Panc1 (cell line): ENCODE measurements at regions not wholly inside any gene's neighbourhood (a gene's known extent, or its start where the extent isn't known, plus 50 kb on each side); places are given as distances from the start of the nearest gene placed in this dataset.
A peak's percentile ranks its signal among the peaks of the same experiment; 100 is the strongest.

Source experiments
- ATAC-seq: fragments of 200-7000 bp; cut with Tn5 transposase; 2 replicates; pipeline ENCODE4 v1.9.1; 2020; ENCODE audit warnings: mild to moderate bottlenecking, moderate library complexity
- BruUV-seq: library from RNA; stranded (reverse); fragments of 400-500 nt; replicated peaks from 2 replicates; lab custom pipeline; 2021; lab: Mats Ljungman, UMichigan
- CTCF ChIA-PET: fragments of 300-600 bp; sonication (Branson Sonifier 250); formaldehyde crosslinking; loops from one replicate; lab custom pipeline; 2022; ENCODE audit warnings: antibody characterized with exemption; lab: Charles Lee
- POLR2A ChIA-PET: fragments of 300-600 bp; sonication (Branson Sonifier 250); formaldehyde crosslinking; loops from one replicate; lab custom pipeline; 2022; ENCODE audit warnings: antibody characterized with exemption; lab: Charles Lee
- DNase-seq: peaks from one replicate; pipeline ENCODE4 v3.0.0-alpha.2; 2010; ENCODE audit warnings: low read depth, low spot score
- H3K27ac ChIP-seq: 2 replicates; pipeline ENCODE4 v1.5.1; 2011; ENCODE audit warnings: mild to moderate bottlenecking, low read length, inconsistent platforms
- H3K27me3 ChIP-seq: fragments of 200-500 bp; sonication (Bioruptor generic); 2 replicates; pipeline ENCODE4 v1.6.0; 2014; ENCODE audit warnings: low read length, inconsistent platforms; ENCODE audit not compliant: control insufficient read depth, insufficient read depth
- H3K36me3 ChIP-seq: fragments of 200-500 bp; sonication (Bioruptor generic); 2 replicates; pipeline ENCODE4 v1.5.1; 2014; ENCODE audit warnings: inconsistent platforms, mild to moderate bottlenecking, low read length, moderate library complexity; ENCODE audit not compliant: control insufficient read depth, insufficient read depth
- H3K4me1 ChIP-seq: 2 replicates; pipeline ENCODE4 v1.5.1; 2011; ENCODE audit warnings: inconsistent platforms, mild to moderate bottlenecking, low read length, moderate library complexity; ENCODE audit not compliant: control insufficient read depth, insufficient read depth
- H3K4me3 ChIP-seq, 2 experiments: 2 replicates each; pipeline ENCODE4 v1.5.1; 2011 to 2012; ENCODE audit warnings: low read depth in 2 of 2, low read length in 2 of 2, mild to moderate bottlenecking in 2 of 2, inconsistent platforms in 1 of 2, moderate library complexity in 1 of 2
- H3K9me3 ChIP-seq: fragments of 200-500 bp; sonication (Bioruptor generic); 2 replicates; pipeline ENCODE4 v1.5.1; 2014; ENCODE audit warnings: low read depth, mild to moderate bottlenecking, inconsistent platforms, low read length, moderate library complexity; ENCODE audit not compliant: control insufficient read depth, insufficient read depth
- CTCF ChIP-seq: fragments of 450-650 bp; IDR thresholded peaks from 2 replicates; pipeline ENCODE4 v1.5.1; 2017; ENCODE audit warnings: mild to moderate bottlenecking
- POLR2AphosphoS5 ChIP-seq: IDR thresholded peaks from 2 replicates; pipeline ENCODE4 v1.6.1; 2012; ENCODE audit warnings: mild to moderate bottlenecking, low read depth, low read length, moderate library complexity
- REST ChIP-seq, 2 experiments: IDR thresholded peaks; 2 replicates each; pipeline ENCODE4 v1.6.1; 2011 to 2012; ENCODE audit warnings: low read depth in 2 of 2, control low read depth in 1 of 2, low read length in 1 of 2, mild to moderate bottlenecking in 1 of 2, moderate library complexity in 1 of 2; ENCODE audit not compliant: insufficient read depth in 1 of 2
- SIN3A ChIP-seq: IDR thresholded peaks from 2 replicates; pipeline ENCODE4 v1.6.1; 2012; ENCODE audit warnings: low read depth, mild to moderate bottlenecking, low read length, moderate library complexity, borderline replicate concordance; ENCODE audit not compliant: insufficient read depth
- TCF7L2 ChIP-seq: IDR thresholded peaks from 2 replicates; pipeline ENCODE4 v1.6.1; 2011; ENCODE audit warnings: mild to moderate bottlenecking, low read depth, low read length, inconsistent platforms
- in situ Hi-C: cut with HindIII; loops from 2 replicates; pipeline ENCODE4 v1.10.0; 2016; ENCODE audit warnings: low sequenced_read_pairs, low pct_unique_long_range_greater_than_20kb
- intact Hi-C: fragments of 100-400 bp; cut with micrococcal nuclease; formaldehyde crosslinking; loops from one replicate; pipeline ENCODE4 v1.10.0; 2022; ENCODE audit not compliant: unreplicated experiment

GRCh38 chr18:75895135-75895534, 467.6 kb upstream of the SMIM21 start:
- CTCF ChIA-PET: no interaction called here
- Histone ChIP-seq H3K36me3 (no peaks in the 10 kb centered on the region), H3K4me3 (no peak overlapping the region), H3K9me3 (no peaks in the 10 kb centered on the region), H3K27ac (no peak overlapping the region), H3K4me1 (no peaks in the 10 kb centered on the region), H3K27me3 (0 out of 2 replicates have a peak, but pooled peaks cover 2% of the 10 kb centered on the region)
- POLR2A ChIA-PET: no interaction called here
- no peak for ATAC-seq
- in situ Hi-C loops (no loop called here), intact Hi-C loops (no loop called here)
- BruUV-seq: no TSS peak
- DNase-seq: no peak
- TF ChIP-seq CTCF (no peak), POLR2AphosphoS5 (no peak), SIN3A (no peak), REST (IDR thresholded peaks at IDR 0.05; ENCODE audit: insufficient read depth in 1 of 2, low read depth in 2 of 2, low read length in 1 of 2) (no peak), TCF7L2 (no peak)

- ChIA-PET POLR2A (no interaction called here), CTCF (no interaction called here)
- H3K27ac ChIP-seq: no peak overlapping the region
- no peaks in the 10 kb centered on the region for H3K4me1 ChIP-seq
- in situ Hi-C loops (no loop called here), intact Hi-C loops (no loop called here)
- DNase-seq: no peak
- TF ChIP-seq REST (IDR thresholded peaks at IDR 0.05; ENCODE audit: insufficient read depth in 1 of 2, low read depth in 2 of 2, low read length in 1 of 2): no peak
- no peak for TF ChIP-seq TCF7L2
- no peak for TF ChIP-seq POLR2AphosphoS5
- peak; percentile 43 for TF ChIP-seq CTCF
- TF ChIP-seq SIN3A: no peak
- no peak overlapping the region for H3K4me3 ChIP-seq
- H3K36me3 ChIP-seq: no peaks in the 10 kb centered on the region
- no peak for ATAC-seq
- no TSS peak for BruUV-seq
- peaks cover 4% of the 10 kb centered on the region for H3K27me3 ChIP-seq
- no peaks in the 10 kb centered on the region for H3K9me3 ChIP-seq
Measured at GRCh38 chr18:75884728-75885127, 457.2 kb upstream of the SMIM21 start.
